Type B pancreatic cell (in vitro differentiated cells): ENCODE measurements at regions not wholly inside any gene's neighbourhood (a gene's known extent, or its start where the extent isn't known, plus 50 kb on each side); places are given as distances from the start of the nearest gene placed in this dataset.
"Not testable (repeated sequence)": the region's sequence is repeated elsewhere in the genome, so short reads cannot be mapped to it uniquely, and the experiment has no call there.

ENCODE experiments used
- DNase-seq: peaks from one replicate; pipeline ENCODE4 v3.0.0; 2021; ENCODE audit warnings: mixed read lengths; ENCODE audit not compliant: unreplicated experiment; ENCODE audit errors: extremely low spot score
- H3K27ac Mint-ChIP-seq: 2 replicates; pipeline ENCODE4 v1.8.0; 2021; ENCODE audit warnings: mild to moderate bottlenecking, mixed read lengths
- H3K27me3 Mint-ChIP-seq: 2 replicates; pipeline ENCODE4 v1.8.0; 2021; ENCODE audit warnings: mixed read lengths
- H3K36me3 Mint-ChIP-seq: 2 replicates; pipeline ENCODE4 v1.8.0; 2021; ENCODE audit warnings: mixed read lengths
- H3K4me1 Mint-ChIP-seq: one replicate; pipeline ENCODE4 v1.8.0; 2021; ENCODE audit warnings: mixed read lengths; ENCODE audit not compliant: unreplicated experiment
- H3K4me3 Mint-ChIP-seq: 2 replicates; pipeline ENCODE4 v1.8.0; 2021; ENCODE audit warnings: mild to moderate bottlenecking, mixed read lengths
- H3K9me3 Mint-ChIP-seq: 2 replicates; pipeline ENCODE4 v1.8.0; 2021; ENCODE audit warnings: mixed read lengths
- TF ChIP-seq, protein P1 (sequence below): fragments of 200-600 bp; sonication (generic); conservative IDR thresholded peaks from 2 replicates; pipeline ENCODE4 v1.5.0; 2021; ENCODE audit warnings: antibody characterized with exemption, mild to moderate bottlenecking

GRCh38 chr12:105590571-105590970 lies 260.1 kb downstream of the C12orf75 start:
- no peak for DNase-seq
- Mint-ChIP-seq H3K4me3 (no peak overlapping the region), H3K36me3 (no peaks in the 10 kb centered on the region), H3K4me1 (no peaks in the 10 kb centered on the region), H3K27ac (no peak overlapping the region), H3K27me3 (peaks cover under 1% of the 10 kb centered on the region), H3K9me3 (no peaks in the 10 kb centered on the region)
- TF ChIP-seq, protein P1, sequence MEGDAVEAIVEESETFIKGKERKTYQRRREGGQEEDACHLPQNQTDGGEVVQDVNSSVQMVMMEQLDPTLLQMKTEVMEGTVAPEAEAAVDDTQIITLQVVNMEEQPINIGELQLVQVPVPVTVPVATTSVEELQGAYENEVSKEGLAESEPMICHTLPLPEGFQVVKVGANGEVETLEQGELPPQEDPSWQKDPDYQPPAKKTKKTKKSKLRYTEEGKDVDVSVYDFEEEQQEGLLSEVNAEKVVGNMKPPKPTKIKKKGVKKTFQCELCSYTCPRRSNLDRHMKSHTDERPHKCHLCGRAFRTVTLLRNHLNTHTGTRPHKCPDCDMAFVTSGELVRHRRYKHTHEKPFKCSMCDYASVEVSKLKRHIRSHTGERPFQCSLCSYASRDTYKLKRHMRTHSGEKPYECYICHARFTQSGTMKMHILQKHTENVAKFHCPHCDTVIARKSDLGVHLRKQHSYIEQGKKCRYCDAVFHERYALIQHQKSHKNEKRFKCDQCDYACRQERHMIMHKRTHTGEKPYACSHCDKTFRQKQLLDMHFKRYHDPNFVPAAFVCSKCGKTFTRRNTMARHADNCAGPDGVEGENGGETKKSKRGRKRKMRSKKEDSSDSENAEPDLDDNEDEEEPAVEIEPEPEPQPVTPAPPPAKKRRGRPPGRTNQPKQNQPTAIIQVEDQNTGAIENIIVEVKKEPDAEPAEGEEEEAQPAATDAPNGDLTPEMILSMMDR: no peak

DNA sequence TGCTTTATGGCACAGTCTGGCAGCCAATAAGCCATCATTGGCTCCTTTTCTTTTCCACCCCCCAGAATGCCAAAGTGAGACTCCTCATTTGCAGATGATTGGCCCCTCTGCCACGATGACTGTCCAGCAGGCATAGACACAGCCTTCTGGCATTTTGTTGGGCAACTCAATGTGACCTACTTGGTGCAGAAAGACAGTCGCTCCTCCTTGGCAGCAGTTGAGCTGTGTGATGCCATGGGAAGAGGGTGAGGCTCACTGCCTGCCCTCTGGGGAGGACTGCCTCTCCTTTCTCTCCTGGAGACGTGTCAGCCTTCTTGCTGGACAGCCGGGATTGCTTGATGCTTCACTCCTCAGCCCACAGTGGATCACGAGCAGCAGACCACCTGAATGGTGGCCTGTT lies 264.9 kb downstream of the C12orf75 start:
- Mint-ChIP-seq H3K27me3 (peaks cover 6% of the 10 kb centered on the region), H3K9me3 (peaks cover 4% of the 10 kb centered on the region), H3K4me1 (peaks cover 6% of the 10 kb centered on the region), H3K36me3 (no peaks in the 10 kb centered on the region), H3K27ac (no peak overlapping the region), H3K4me3 (no peak overlapping the region)
- TF ChIP-seq, protein P1: no peak
- DNase-seq: no peak

DNA sequence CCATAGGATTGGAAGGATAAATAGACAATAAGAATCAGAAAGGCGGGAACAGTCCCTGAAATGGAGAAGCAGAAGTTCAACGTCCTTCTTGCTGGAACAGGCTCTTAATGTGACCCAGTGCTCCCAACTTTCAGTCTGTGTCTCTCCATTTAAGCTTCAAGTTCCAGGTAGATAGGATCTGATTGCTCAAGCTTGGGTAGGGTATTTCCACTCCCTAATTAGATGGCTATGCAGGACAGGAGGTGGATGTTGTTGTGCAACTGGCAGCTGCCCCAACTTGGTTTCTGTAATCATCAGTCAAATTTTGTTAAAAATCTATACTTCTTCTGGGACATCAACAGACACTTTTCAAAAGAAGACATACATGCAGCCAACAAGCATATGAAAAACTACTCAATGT lies 266.2 kb downstream of the C12orf75 start:
- H3K27ac Mint-ChIP-seq: no peak overlapping the region
- H3K9me3 Mint-ChIP-seq: peaks cover 4% of the 10 kb centered on the region
- H3K36me3 Mint-ChIP-seq: no peaks in the 10 kb centered on the region
- H3K27me3 Mint-ChIP-seq: peaks cover 6% of the 10 kb centered on the region
- DNase-seq: no peak
- H3K4me1 Mint-ChIP-seq: peaks cover 6% of the 10 kb centered on the region
- TF ChIP-seq, protein P1: no peak
- no peak overlapping the region for H3K4me3 Mint-ChIP-seq

DNA sequence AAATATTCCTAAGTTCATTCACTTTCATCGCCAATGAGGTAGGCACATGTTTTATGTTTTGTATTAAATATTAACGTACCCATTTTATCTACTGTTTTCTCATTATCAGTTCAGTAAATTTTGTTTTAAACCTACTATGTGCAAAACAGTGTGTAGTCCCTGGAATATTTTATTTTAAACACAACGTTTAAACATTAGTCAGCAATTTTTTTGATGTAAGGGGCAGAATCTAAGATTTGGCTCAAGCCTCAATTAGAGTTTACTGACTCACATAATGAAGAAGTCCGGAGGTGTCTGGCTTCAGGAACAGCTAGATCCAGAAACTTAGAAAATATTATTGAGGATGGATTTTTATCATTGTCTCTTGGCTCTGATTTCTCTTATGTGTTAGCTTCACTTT lies 267.5 kb downstream of the C12orf75 start:
- peaks cover 6% of the 10 kb centered on the region for H3K4me1 Mint-ChIP-seq
- TF ChIP-seq, protein P1: no peak
- H3K9me3 Mint-ChIP-seq: peaks cover 4% of the 10 kb centered on the region
- no peak overlapping the region for H3K27ac Mint-ChIP-seq
- no peak overlapping the region for H3K4me3 Mint-ChIP-seq
- no peak for DNase-seq
- H3K36me3 Mint-ChIP-seq: no peaks in the 10 kb centered on the region
- peaks cover 6% of the 10 kb centered on the region for H3K27me3 Mint-ChIP-seq

DNA sequence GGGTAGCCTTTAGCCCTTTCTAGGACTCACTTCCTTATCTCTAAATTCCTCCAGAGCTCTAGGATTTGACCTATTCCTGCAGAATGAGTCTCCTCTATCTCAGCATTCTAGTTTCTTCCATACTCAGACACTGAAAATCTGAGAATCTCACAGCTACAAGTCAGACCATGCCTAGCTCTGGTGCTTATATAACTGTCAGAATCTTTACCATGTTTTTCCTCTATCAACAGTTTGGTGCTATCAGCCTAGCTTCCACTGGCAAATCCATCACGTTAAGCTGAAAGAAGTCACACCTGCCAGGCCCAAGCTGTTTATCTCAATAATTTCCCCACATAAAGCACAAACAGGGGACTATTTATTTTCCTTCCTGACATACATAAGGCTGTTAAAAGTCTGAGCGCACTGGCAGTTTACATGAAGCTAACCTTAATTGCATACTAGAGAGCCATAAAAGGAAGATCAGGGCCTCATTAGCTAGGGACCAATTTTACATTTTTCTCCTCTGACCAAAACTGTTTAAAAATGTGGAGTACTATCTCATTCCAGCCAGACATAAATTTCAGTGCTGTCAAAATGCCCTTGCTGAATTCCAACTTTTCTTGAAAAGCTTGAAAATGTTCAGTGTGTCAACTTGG lies 270.5 kb downstream of the C12orf75 start:
- peaks cover 5% of the 10 kb centered on the region for H3K4me1 Mint-ChIP-seq
- H3K9me3 Mint-ChIP-seq: peaks cover 4% of the 10 kb centered on the region
- TF ChIP-seq, protein P1: no peak
- H3K27ac Mint-ChIP-seq: no peak overlapping the region
- DNase-seq: no peak
- no peak overlapping the region for H3K4me3 Mint-ChIP-seq
- H3K36me3 Mint-ChIP-seq: no peaks in the 10 kb centered on the region
- H3K27me3 Mint-ChIP-seq: peaks cover 2% of the 10 kb centered on the region

DNA sequence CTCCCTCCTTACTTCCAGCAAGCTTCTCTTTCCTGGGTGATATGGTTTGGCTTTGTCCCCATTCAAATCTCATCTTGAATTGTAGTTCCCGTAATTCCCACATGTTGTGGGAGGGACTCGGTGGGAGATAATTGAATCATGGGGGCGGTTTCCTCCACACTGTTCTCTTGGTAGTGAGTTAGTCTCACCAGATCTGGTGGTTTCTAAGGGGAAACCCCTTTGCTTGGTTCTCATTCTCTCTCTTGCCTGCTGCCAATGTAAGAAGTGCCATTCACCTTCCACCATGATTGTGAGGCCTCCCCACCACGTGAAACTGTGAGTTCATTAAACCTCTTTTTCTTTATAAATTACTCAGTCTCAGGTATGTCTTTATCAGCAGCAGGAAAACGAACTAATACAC lies 271.8 kb downstream of the C12orf75 start:
- not testable (repeated sequence) for H3K9me3 Mint-ChIP-seq, H3K36me3 Mint-ChIP-seq, H3K4me3 Mint-ChIP-seq, H3K27ac Mint-ChIP-seq, H3K27me3 Mint-ChIP-seq, H3K4me1 Mint-ChIP-seq, DNase-seq

GRCh38 chr12:105604281-105604680 lies 273.8 kb downstream of the C12orf75 start:
- H3K36me3 Mint-ChIP-seq, DNase-seq, H3K27me3 Mint-ChIP-seq, H3K9me3 Mint-ChIP-seq, H3K4me3 Mint-ChIP-seq, H3K4me1 Mint-ChIP-seq, H3K27ac Mint-ChIP-seq: not testable (repeated sequence)

GRCh38 chr12:105606613-105607012 lies 276.1 kb downstream of the C12orf75 start:
- not testable (repeated sequence) for H3K27me3 Mint-ChIP-seq, H3K4me1 Mint-ChIP-seq, H3K4me3 Mint-ChIP-seq, H3K9me3 Mint-ChIP-seq, H3K27ac Mint-ChIP-seq, DNase-seq, H3K36me3 Mint-ChIP-seq

- not testable (repeated sequence) for H3K27me3 Mint-ChIP-seq, H3K27ac Mint-ChIP-seq, H3K4me3 Mint-ChIP-seq, H3K4me1 Mint-ChIP-seq, DNase-seq, H3K36me3 Mint-ChIP-seq, H3K9me3 Mint-ChIP-seq
Measured at GRCh38 chr12:105609001-105609400, 278.5 kb downstream of the C12orf75 start.
